CD4-positive, alpha-beta T cell (primary cell): ENCODE measurements at regions not wholly inside any gene's neighbourhood (a gene's known extent, or its start where the extent isn't known, plus 50 kb on each side); places are given as distances from the start of the nearest gene placed in this dataset.

ENCODE experiments used
- ATAC-seq: fragments of 200-7000 bp; cut with Tn5 transposase; one replicate; pipeline ENCODE4 v1.10.0; 2022; ENCODE audit warnings: mild to moderate bottlenecking; ENCODE audit not compliant: poor library complexity
- CTCF ChIA-PET: fragments of 350-600 bp; sonication (Branson Sonifier 250); formaldehyde crosslinking; loops from one replicate; lab custom pipeline; 2021; ENCODE audit warnings: antibody characterized with exemption, inconsistent platforms; lab: Charles Lee
- POLR2A ChIA-PET: fragments of 350-600 bp; sonication (Branson Sonifier 250); formaldehyde crosslinking; loops from one replicate; lab custom pipeline; 2021; ENCODE audit warnings: antibody characterized with exemption, inconsistent platforms; lab: Charles Lee
- DNase-seq, 14 experiments: peaks; one replicate each; pipeline ENCODE4 v3.0.0-alpha.2; 2013 to 2020; ENCODE audit warnings: mixed read lengths in 2 of 14
- H3K27ac ChIP-seq, 2 donors: one replicate each; pipeline versions ENCODE4 v1.5.1 to v1.7.0; 2013; ENCODE audit warnings: low read length in 2 of 2, low read depth in 1 of 2, mild to moderate bottlenecking in 1 of 2
- H3K27me3 ChIP-seq, 2 experiments: 1 replicate in 1 of 2; 2 replicates in 1 of 2; pipeline versions ENCODE4 v1.6.1 to v1.7.0; 2013; ENCODE audit warnings: low read length in 2 of 2, control low read depth in 1 of 2, mild to moderate bottlenecking in 1 of 2, moderate library complexity in 1 of 2; ENCODE audit not compliant: insufficient read depth in 2 of 2, control insufficient read depth in 1 of 2
- H3K36me3 ChIP-seq: one replicate; pipeline ENCODE4 v1.6.1; 2013; ENCODE audit warnings: low read length, control low read depth; ENCODE audit not compliant: insufficient read depth
- H3K4me1 ChIP-seq: one replicate; pipeline ENCODE4 v1.6.1; 2013; ENCODE audit warnings: low read length, control low read depth; ENCODE audit not compliant: insufficient read depth
- H3K4me3 ChIP-seq: one replicate; pipeline ENCODE4 v1.5.1; 2013; ENCODE audit warnings: mild to moderate bottlenecking, low read length, moderate library complexity
- H3K9me3 ChIP-seq, 2 experiments: 1 replicate in 1 of 2; 2 replicates in 1 of 2; pipeline versions ENCODE4 v1.6.1 to v1.7.0; 2013; ENCODE audit warnings: low read length in 2 of 2, mild to moderate bottlenecking in 2 of 2, control low read depth in 1 of 2, moderate library complexity in 1 of 2; ENCODE audit not compliant: control insufficient read depth in 1 of 2, insufficient read depth in 1 of 2
- H3K27ac Mint-ChIP-seq: one replicate; pipeline ENCODE4 v1.8.0; 2020; ENCODE audit warnings: mixed read lengths
- H3K27me3 Mint-ChIP-seq: one replicate; pipeline ENCODE4 v1.8.0; 2021; ENCODE audit warnings: mixed read lengths
- H3K36me3 Mint-ChIP-seq: one replicate; pipeline ENCODE4 v1.8.0; 2021; ENCODE audit warnings: low read depth, mixed read lengths
- H3K4me1 Mint-ChIP-seq: one replicate; pipeline ENCODE4 v1.8.0; 2021; ENCODE audit warnings: low read depth, mixed read lengths
- H3K4me3 Mint-ChIP-seq: one replicate; pipeline ENCODE4 v1.8.0; 2020; ENCODE audit warnings: mild to moderate bottlenecking, mixed read lengths
- H3K9me3 Mint-ChIP-seq: one replicate; pipeline ENCODE4 v1.8.0; 2020; ENCODE audit warnings: mixed read lengths
- intact Hi-C, 2 experiments: fragments of 100-400 bp; cut with DNase I in 1 of 2; cut with micrococcal nuclease in 1 of 2; formaldehyde crosslinking; loops; one replicate each; pipeline versions ENCODE4 v1.15.1 to v1.9.0; 2023 to 2025; cut with DNase I, micrococcal nuclease
- TF ChIP-seq, protein P1 (sequence below): fragments of 200-600 bp; IDR thresholded peaks from one replicate; pipeline ENCODE4 v1.8.0; 2022; ENCODE audit warnings: antibody characterized with exemption, mild to moderate bottlenecking

DNA sequence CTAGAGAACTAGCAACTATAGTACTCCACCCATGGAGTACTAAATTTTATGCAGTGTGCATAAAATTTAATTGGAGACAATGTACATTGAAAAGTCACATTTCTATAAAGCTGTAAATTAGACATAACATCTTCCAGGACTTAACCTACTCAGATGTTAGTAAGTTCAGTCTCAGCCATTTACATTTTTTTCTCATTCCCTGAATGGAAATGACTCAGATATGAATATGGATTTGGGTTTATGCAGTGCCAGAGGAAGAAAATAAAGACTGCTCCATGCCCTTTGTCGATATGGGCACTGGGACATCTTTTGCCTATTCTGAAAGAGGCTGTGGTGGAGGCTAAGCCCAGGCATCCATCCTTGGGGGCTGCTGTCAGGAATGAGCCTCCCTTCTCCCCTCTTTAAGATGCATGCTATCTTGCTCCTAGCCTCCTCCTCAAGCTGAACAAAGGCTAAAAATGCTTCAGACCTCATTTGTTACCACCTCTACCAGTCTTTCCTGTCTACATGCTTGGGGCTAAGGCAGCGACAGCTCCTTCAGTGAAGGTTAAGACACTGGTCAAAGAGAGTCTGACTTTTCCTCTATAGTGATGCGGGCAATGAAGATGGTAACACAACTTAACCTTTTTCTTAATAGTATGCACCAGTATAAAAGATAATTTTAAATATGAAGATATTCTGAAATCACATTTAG is 486.8 kb upstream of the ANKRD30A start:
- H3K4me1 ChIP-seq, result no peaks in the 10 kb centered on the region
- Mint-ChIP-seq H3K4me3 (no peak overlapping the region), H3K36me3 (no peaks in the 10 kb centered on the region), H3K4me1 (no peaks in the 10 kb centered on the region), H3K27me3 (no peaks in the 10 kb centered on the region), H3K9me3 (peaks cover 10% of the 10 kb centered on the region), H3K27ac (no peak overlapping the region)
- DNase-seq (no peak), ATAC-seq (no peak)
- intact Hi-C loops, result loop anchor here in 1 of 2 experiments (5.0 kb wide), 1 partner anchor 49 kb away; no protein-coding TSS in a partner anchor
- H3K27me3 ChIP-seq, result no peaks in the 10 kb centered on the region
- peaks cover 0 to 18% of the 10 kb centered on the region in 2 experiments for H3K9me3 ChIP-seq
- POLR2A ChIA-PET, result no interaction called here
- CTCF ChIA-PET, result no interaction called here
- TF ChIP-seq, protein P1, sequence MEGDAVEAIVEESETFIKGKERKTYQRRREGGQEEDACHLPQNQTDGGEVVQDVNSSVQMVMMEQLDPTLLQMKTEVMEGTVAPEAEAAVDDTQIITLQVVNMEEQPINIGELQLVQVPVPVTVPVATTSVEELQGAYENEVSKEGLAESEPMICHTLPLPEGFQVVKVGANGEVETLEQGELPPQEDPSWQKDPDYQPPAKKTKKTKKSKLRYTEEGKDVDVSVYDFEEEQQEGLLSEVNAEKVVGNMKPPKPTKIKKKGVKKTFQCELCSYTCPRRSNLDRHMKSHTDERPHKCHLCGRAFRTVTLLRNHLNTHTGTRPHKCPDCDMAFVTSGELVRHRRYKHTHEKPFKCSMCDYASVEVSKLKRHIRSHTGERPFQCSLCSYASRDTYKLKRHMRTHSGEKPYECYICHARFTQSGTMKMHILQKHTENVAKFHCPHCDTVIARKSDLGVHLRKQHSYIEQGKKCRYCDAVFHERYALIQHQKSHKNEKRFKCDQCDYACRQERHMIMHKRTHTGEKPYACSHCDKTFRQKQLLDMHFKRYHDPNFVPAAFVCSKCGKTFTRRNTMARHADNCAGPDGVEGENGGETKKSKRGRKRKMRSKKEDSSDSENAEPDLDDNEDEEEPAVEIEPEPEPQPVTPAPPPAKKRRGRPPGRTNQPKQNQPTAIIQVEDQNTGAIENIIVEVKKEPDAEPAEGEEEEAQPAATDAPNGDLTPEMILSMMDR, result no peak
- H3K4me3 ChIP-seq, result no peak overlapping the region
- no peak overlapping the region for H3K27ac ChIP-seq
- H3K36me3 ChIP-seq, result no peaks in the 10 kb centered on the region

DNA sequence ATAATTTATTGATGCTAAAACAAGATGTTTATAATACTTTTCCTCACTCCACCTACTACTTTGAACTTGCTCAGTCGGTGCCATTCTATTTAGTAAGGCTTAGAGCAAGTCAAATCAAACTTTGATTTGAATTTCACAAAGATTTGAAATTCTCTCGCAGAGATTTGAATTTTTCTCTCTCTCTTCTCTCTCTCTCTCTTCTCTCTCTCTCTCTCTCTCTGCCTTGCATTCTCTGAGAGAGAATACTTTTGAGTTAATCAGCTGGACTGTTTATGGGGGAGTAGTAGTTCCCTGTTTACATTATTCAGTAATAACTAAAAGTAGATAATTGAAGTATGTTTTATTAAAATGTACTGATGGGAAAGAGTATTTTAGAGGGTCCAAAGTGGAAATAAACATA is 488.5 kb upstream of the ANKRD30A start:
- Mint-ChIP-seq H3K36me3 (no peaks in the 10 kb centered on the region), H3K27me3 (no peaks in the 10 kb centered on the region), H3K4me1 (no peaks in the 10 kb centered on the region), H3K4me3 (no peak overlapping the region), H3K27ac (no peak overlapping the region), H3K9me3 (peaks cover 13% of the 10 kb centered on the region)
- no peak overlapping the region for H3K4me3 ChIP-seq
- no peak overlapping the region for H3K27ac ChIP-seq
- intact Hi-C loops, result loop anchor here in 1 of 2 experiments (5.0 kb wide), 1 partner anchor 50 kb away; no protein-coding TSS in a partner anchor
- H3K36me3 ChIP-seq, result no peaks in the 10 kb centered on the region
- DNase-seq (no peak), ATAC-seq (no peak)
- H3K27me3 ChIP-seq, result no peaks in the 10 kb centered on the region
- H3K4me1 ChIP-seq, result no peaks in the 10 kb centered on the region
- TF ChIP-seq, protein P1, result no peak
- CTCF ChIA-PET, result no interaction called here
- H3K9me3 ChIP-seq, result peaks cover 0 to 19% of the 10 kb centered on the region in 2 experiments
- POLR2A ChIA-PET, result no interaction called here

DNA sequence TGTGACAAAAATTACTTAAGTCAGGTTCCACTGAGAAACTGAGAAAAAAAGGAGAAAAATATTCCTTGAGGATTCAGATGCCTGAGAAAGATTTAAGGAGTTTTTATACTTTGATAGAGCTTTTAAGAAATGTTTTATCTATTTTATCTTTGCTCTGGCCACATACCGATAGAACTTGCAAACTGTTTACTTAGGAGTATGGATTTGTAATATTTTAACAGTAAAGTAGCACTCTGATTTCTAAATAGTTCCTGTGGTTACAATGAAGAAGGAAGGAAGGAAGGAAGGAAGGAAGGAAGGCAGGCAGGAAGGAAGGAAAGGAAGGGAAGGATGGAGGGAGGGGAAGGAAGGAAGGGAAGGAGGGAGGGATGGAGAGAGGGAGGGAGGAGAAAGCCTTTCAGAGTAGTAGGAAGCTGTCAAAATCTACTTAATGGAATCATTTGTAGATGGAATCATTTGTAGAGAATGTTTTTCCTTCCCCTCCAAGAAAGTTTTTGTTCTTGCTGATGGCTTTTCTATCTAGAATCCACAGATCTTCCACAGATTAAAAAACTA is 489.0 kb upstream of the ANKRD30A start:
- no peaks in the 10 kb centered on the region for H3K4me1 Mint-ChIP-seq
- Histone ChIP-seq H3K27me3 (no peaks in the 10 kb centered on the region), H3K9me3 (peaks cover 0 to 24% of the 10 kb centered on the region in 2 experiments), H3K36me3 (no peaks in the 10 kb centered on the region), H3K4me3 (no peak overlapping the region), H3K4me1 (no peaks in the 10 kb centered on the region), H3K27ac (no peak overlapping the region)
- no peak overlapping the region for H3K4me3 Mint-ChIP-seq
- no peaks in the 10 kb centered on the region for H3K27me3 Mint-ChIP-seq
- intact Hi-C loops, result loop anchor here in 1 of 2 experiments (5.0 kb wide), 1 partner anchor 51 kb away; no protein-coding TSS in a partner anchor
- ATAC-seq, result no peak
- no peak for DNase-seq
- TF ChIP-seq, protein P1, result no peak
- H3K27ac Mint-ChIP-seq, result no peak overlapping the region
- peaks cover 14% of the 10 kb centered on the region for H3K9me3 Mint-ChIP-seq
- H3K36me3 Mint-ChIP-seq, result no peaks in the 10 kb centered on the region
- ChIA-PET CTCF (interaction anchor here (0.7 kb wide), 1 partner anchor 593 kb away, joined by 3 read pairs; no protein-coding TSS in a partner anchor), POLR2A (no interaction called here)
